Tibial artery (tissue), 4 donors: ENCODE measurements at regions not wholly inside any gene's neighbourhood (a gene's known extent, or its start where the extent isn't known, plus 50 kb on each side); places are given as distances from the start of the nearest gene placed in this dataset.

Experiments
- DNase-seq, 2 donors: peaks; one replicate each; pipeline ENCODE4 v3.0.0-alpha.2; 2019
- H3K27ac ChIP-seq, 2 donors: fragments of 200-600 bp; sonication (generic) in 1 of 2; 1 replicate in 1 of 2; 2 replicates in 1 of 2; pipeline ENCODE4 v1.5.1; 2018 to 2019; ENCODE audit warnings: mild to moderate bottlenecking in 1 of 2
- H3K27me3 ChIP-seq, 2 donors: fragments of 200-600 bp; sonication (generic) in 1 of 2; one replicate each; pipeline versions ENCODE4 v1.5.1 to v1.6.0; 2016 to 2019
- H3K36me3 ChIP-seq, 3 donors: fragments of 200-600 bp; sonication (generic) in 2 of 3; one replicate each; pipeline ENCODE4 v1.5.1; 2016 to 2019; ENCODE audit warnings: mild to moderate bottlenecking in 2 of 3
- H3K4me1 ChIP-seq, 4 donors: fragments of 200-600 bp; sonication (generic) in 2 of 4; 1 replicate in 3 of 4; 2 replicates in 1 of 4; pipeline ENCODE4 v1.5.1; 2016 to 2019
- H3K4me3 ChIP-seq, 2 donors: fragments of 200-600 bp; sonication (generic) in 1 of 2; 1 replicate in 1 of 2; 2 replicates in 1 of 2; pipeline ENCODE4 v1.5.1; 2018 to 2019; ENCODE audit warnings: mild to moderate bottlenecking in 2 of 2
- H3K9me3 ChIP-seq, 3 donors: fragments of 200-600 bp; sonication (generic) in 1 of 3; one replicate each; pipeline ENCODE4 v1.5.1; 2016 to 2019
- intact Hi-C: fragments of 100-400 bp; cut with DNase I; formaldehyde crosslinking; loops from one replicate; pipeline ENCODE4 v1.15.0; 2023; ENCODE audit warnings: low total_unique reads
- TF ChIP-seq, protein P1 (sequence below), 2 experiments: fragments of 200-600 bp in 1 of 2; fragments of 450-650 bp in 1 of 2; IDR thresholded peaks; one replicate each; pipeline ENCODE4 v1.5.1; 2017 to 2019; ENCODE audit warnings: antibody characterized with exemption in 2 of 2, mild to moderate bottlenecking in 1 of 2, moderate library complexity in 1 of 2

- Histone ChIP-seq H3K4me3 (no peak overlapping the region), H3K9me3 (no peaks in the 10 kb centered on the region), H3K27ac (no peak overlapping the region), H3K27me3 (no peaks in the 10 kb centered on the region), H3K4me1 (no peaks in the 10 kb centered on the region), H3K36me3 (no peaks in the 10 kb centered on the region)
- DNase-seq = no peak
- TF ChIP-seq, protein P1, sequence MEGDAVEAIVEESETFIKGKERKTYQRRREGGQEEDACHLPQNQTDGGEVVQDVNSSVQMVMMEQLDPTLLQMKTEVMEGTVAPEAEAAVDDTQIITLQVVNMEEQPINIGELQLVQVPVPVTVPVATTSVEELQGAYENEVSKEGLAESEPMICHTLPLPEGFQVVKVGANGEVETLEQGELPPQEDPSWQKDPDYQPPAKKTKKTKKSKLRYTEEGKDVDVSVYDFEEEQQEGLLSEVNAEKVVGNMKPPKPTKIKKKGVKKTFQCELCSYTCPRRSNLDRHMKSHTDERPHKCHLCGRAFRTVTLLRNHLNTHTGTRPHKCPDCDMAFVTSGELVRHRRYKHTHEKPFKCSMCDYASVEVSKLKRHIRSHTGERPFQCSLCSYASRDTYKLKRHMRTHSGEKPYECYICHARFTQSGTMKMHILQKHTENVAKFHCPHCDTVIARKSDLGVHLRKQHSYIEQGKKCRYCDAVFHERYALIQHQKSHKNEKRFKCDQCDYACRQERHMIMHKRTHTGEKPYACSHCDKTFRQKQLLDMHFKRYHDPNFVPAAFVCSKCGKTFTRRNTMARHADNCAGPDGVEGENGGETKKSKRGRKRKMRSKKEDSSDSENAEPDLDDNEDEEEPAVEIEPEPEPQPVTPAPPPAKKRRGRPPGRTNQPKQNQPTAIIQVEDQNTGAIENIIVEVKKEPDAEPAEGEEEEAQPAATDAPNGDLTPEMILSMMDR (IDR thresholded peaks at IDR 0.05) = no peak
- intact Hi-C loops = no loop called here
These were observed 2023.8 kb downstream of the LRRC4C start for GRCh38 chr11:39435641-39436040.

- H3K9me3 ChIP-seq = no peaks in the 10 kb centered on the region
- H3K36me3 ChIP-seq = no peaks in the 10 kb centered on the region
- no peak for DNase-seq
- TF ChIP-seq, protein P1 (IDR thresholded peaks at IDR 0.05) = no peak
- no peaks in the 10 kb centered on the region for H3K4me1 ChIP-seq
- H3K27me3 ChIP-seq = no peaks in the 10 kb centered on the region
- no peak overlapping the region for H3K4me3 ChIP-seq
- H3K27ac ChIP-seq = no peak overlapping the region
- intact Hi-C loops = no loop called here
These were observed 2025.0 kb downstream of the LRRC4C start for GRCh38 chr11:39434466-39434865.

- H3K27ac ChIP-seq = no peak overlapping the region
- no peaks in the 10 kb centered on the region for H3K27me3 ChIP-seq
- H3K4me1 ChIP-seq = no peaks in the 10 kb centered on the region
- no peaks in the 10 kb centered on the region for H3K9me3 ChIP-seq
- DNase-seq = no peak
- no peak overlapping the region for H3K4me3 ChIP-seq
- TF ChIP-seq, protein P1 (IDR thresholded peaks at IDR 0.05) = no peak
- intact Hi-C loops = no loop called here
- H3K36me3 ChIP-seq = no peaks in the 10 kb centered on the region
These were observed 2026.5 kb downstream of the LRRC4C start for GRCh38 chr11:39432929-39433328.

- no peaks in the 10 kb centered on the region for H3K4me1 ChIP-seq
- no peak overlapping the region for H3K27ac ChIP-seq
- no peak for DNase-seq
- TF ChIP-seq, protein P1 (IDR thresholded peaks at IDR 0.05) = no peak
- no peaks in the 10 kb centered on the region for H3K36me3 ChIP-seq
- H3K27me3 ChIP-seq = no peaks in the 10 kb centered on the region
- intact Hi-C loops = no loop called here
- H3K4me3 ChIP-seq = no peak overlapping the region
- H3K9me3 ChIP-seq = no peaks in the 10 kb centered on the region
These were observed 2034.2 kb downstream of the LRRC4C start for GRCh38 chr11:39425226-39425625.

- no peaks in the 10 kb centered on the region for H3K27me3 ChIP-seq
- H3K4me3 ChIP-seq = no peak overlapping the region
- no peak for DNase-seq
- H3K36me3 ChIP-seq = no peaks in the 10 kb centered on the region
- H3K9me3 ChIP-seq = peaks cover 0 to 4% (median 0%) of the 10 kb centered on the region in 3 donors
- intact Hi-C loops = no loop called here
- TF ChIP-seq, protein P1 (IDR thresholded peaks at IDR 0.05) = no peak
- no peaks in the 10 kb centered on the region for H3K4me1 ChIP-seq
- H3K27ac ChIP-seq = no peak overlapping the region
These were observed 2047.3 kb downstream of the LRRC4C start for GRCh38 chr11:39412117-39412516.

DNA sequence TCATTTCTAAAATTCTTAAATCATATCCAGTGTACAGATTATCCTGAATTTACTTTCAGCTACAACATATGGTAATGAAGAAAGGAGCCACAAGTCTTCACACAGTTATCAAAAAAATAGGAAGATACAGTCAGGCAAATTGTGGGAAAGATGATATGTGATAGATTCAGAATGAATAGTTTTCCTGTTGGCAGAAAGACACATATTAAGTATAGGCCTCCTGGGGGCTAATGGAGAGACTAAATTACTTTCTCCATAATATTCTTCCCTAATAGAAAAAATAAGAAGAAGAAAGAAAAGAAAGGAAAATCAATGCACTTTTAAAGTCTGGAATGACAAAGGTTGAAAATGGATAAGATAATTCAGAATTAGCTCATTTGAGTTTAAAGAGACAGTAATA is 2073.5 kb downstream of the LRRC4C start:
- H3K4me3 ChIP-seq = no peak overlapping the region
- H3K27ac ChIP-seq = no peak overlapping the region
- no peaks in the 10 kb centered on the region for H3K36me3 ChIP-seq
- H3K9me3 ChIP-seq = no peaks in the 10 kb centered on the region
- no peak for DNase-seq
- H3K27me3 ChIP-seq = no peaks in the 10 kb centered on the region
- no peaks in the 10 kb centered on the region for H3K4me1 ChIP-seq
- TF ChIP-seq, protein P1 (IDR thresholded peaks at IDR 0.05) = no peak
- intact Hi-C loops = no loop called here
